Upper lobe of left lung (tissue), 4 donors: ENCODE measurements at regions not wholly inside any gene's neighbourhood (a gene's known extent, or its start where the extent isn't known, plus 50 kb on each side); places are given as distances from the start of the nearest gene placed in this dataset.

Experiments
- CTCF ChIP-seq, 6 experiments: fragments of 450-650 bp in 4 of 6; fragments of 200-600 bp in 2 of 6; sonication (generic) in 2 of 6; IDR thresholded peaks; one replicate each; pipeline ENCODE4 v1.5.1; 2016 to 2019; ENCODE audit warnings: antibody characterized with exemption in 6 of 6
- EP300 ChIP-seq, 4 donors: sonication (generic); formaldehyde crosslinking; IDR thresholded peaks; one replicate each; pipeline ENCODE4 v1.5.1; 2017; ENCODE audit warnings: antibody characterized with exemption in 4 of 4, control low read depth in 2 of 4
- POLR2A ChIP-seq, 4 donors: fragments of 450-650 bp; IDR thresholded peaks; one replicate each; pipeline ENCODE4 v1.5.1; 2016 to 2017; ENCODE audit warnings: antibody characterized with exemption in 4 of 4, mild to moderate bottlenecking in 2 of 4

GRCh38 chr12:13523536-13524307 is 327.2 kb downstream of the EMP1 start:
- no peak for TF ChIP-seq CTCF (IDR thresholded peaks at IDR 0.05)
- no peak for TF ChIP-seq EP300 (IDR thresholded peaks at IDR 0.05)
- no peak for TF ChIP-seq POLR2A (IDR thresholded peaks at IDR 0.05)
